ENCODE measurements at regions not wholly inside any gene's neighbourhood (a gene's known extent, or its start where the extent isn't known, plus 50 kb on each side); places are given as distances from the start of the nearest gene placed in this dataset.

DNA sequence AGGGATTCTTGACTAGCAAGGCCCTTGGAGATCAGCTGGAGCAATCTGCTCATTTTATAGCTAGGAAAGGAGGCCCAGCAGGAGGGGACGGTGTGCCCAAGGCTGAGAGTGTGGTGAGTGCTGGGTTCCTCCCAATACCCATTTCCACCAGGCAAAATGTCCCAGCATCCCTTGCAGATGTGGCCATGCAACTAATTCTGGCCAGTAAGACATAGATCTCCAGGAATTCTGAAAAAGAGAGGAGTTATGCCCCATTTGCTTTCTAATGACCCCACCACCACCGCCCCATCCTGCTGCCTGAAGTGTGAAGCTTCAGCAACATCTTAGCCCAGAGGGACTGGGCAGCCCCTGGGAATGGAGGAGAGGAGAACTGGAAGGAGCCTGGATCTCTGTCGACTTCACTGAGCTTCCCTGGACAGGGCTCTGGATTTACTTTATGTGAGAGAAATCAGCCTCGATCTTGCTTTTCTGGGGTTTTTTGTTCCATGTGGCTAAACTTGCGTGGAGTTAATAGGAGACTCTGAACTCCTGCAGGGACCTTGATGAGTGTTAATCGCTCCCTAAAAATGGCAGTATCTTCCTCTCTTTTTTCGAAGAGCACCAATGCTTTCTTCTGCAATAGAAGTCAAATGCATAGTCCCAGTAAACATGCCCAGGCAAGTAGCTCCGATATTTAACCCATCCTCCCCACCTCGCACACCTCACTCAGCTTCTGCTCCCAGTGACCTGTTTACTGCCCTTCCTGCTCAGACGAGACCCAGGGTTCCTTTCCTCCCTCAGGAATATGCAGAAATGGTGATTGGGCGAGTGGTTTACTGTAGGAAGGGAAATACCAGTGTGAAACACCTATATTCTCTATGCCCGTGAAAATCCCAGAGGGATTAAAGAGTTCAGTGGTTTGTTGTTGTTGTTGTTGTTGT is 127.5 kb upstream of the GPR26 start:
- Histone ChIP-seq H3K27ac (ENCODE audit: insufficient read depth, low read depth, low read length, poor library complexity, severe bottlenecking) (no peak overlapping the region), H3K4me1 (ENCODE audit: control insufficient read depth, insufficient read depth, low read length) (peaks cover 3% of the 10 kb centered on the region), H3K27me3 (ENCODE audit: control insufficient read depth, insufficient read depth, low read length, poor library complexity, severe bottlenecking) (no peaks in the 10 kb centered on the region), H3K36me3 (ENCODE audit: control insufficient read depth, insufficient read depth, low read length) (no peaks in the 10 kb centered on the region), H3K9me3 (ENCODE audit: control insufficient read depth, low read length) (no peaks in the 10 kb centered on the region), H3K4me3 (ENCODE audit: insufficient read depth, low read depth, low read length) (no peak overlapping the region)
- 72% methylated on average over 10 of the region's 12 CpGs for WGBS, 2 experiments

- Histone ChIP-seq H3K9me3 (ENCODE audit: control insufficient read depth, low read length) (no peaks in the 10 kb centered on the region), H3K27me3 (ENCODE audit: control insufficient read depth, insufficient read depth, low read length, poor library complexity, severe bottlenecking) (no peaks in the 10 kb centered on the region)
- WGBS, 2 experiments: 90 to 96% methylated on average over 2 to 3 of the region's 3 CpGs
These were observed 121.2 kb upstream of the GPR26 start for GRCh38 chr10:123544986-123545385.

GRCh38 chr10:123548770-123549169 is 117.4 kb upstream of the GPR26 start:
- no peak overlapping the region for H3K27ac ChIP-seq (ENCODE audit: insufficient read depth, low read depth, low read length, poor library complexity, severe bottlenecking)
- no peaks in the 10 kb centered on the region for H3K27me3 ChIP-seq (ENCODE audit: control insufficient read depth, insufficient read depth, low read length, poor library complexity, severe bottlenecking)
- no peaks in the 10 kb centered on the region for H3K9me3 ChIP-seq (ENCODE audit: control insufficient read depth, low read length)
- no peak overlapping the region for H3K4me3 ChIP-seq (ENCODE audit: insufficient read depth, low read depth, low read length)
- no peaks in the 10 kb centered on the region for H3K36me3 ChIP-seq (ENCODE audit: control insufficient read depth, insufficient read depth, low read length)
- WGBS, 2 experiments: 95 to 96% methylated on average over 2 of the region's 2 CpGs
- H3K4me1 ChIP-seq (ENCODE audit: control insufficient read depth, insufficient read depth, low read length): no peaks in the 10 kb centered on the region

More at GRCh38 chr10:123544986-123545385, 121.2 kb upstream of the GPR26 start:
- Histone ChIP-seq H3K27ac (ENCODE audit: insufficient read depth, low read depth, low read length, poor library complexity, severe bottlenecking) (no peak overlapping the region), H3K4me1 (ENCODE audit: control insufficient read depth, insufficient read depth, low read length) (no peaks in the 10 kb centered on the region), H3K4me3 (ENCODE audit: insufficient read depth, low read depth, low read length) (no peak overlapping the region), H3K36me3 (ENCODE audit: control insufficient read depth, insufficient read depth, low read length) (no peaks in the 10 kb centered on the region)

- Histone ChIP-seq H3K36me3 (ENCODE audit: control insufficient read depth, insufficient read depth, low read length) (no peaks in the 10 kb centered on the region), H3K27ac (ENCODE audit: insufficient read depth, low read depth, low read length, poor library complexity, severe bottlenecking) (no peak overlapping the region), H3K27me3 (ENCODE audit: control insufficient read depth, insufficient read depth, low read length, poor library complexity, severe bottlenecking) (no peaks in the 10 kb centered on the region), H3K4me1 (ENCODE audit: control insufficient read depth, insufficient read depth, low read length) (no peaks in the 10 kb centered on the region), H3K4me3 (ENCODE audit: insufficient read depth, low read depth, low read length) (no peak overlapping the region), H3K9me3 (ENCODE audit: control insufficient read depth, low read length) (no peaks in the 10 kb centered on the region)
- WGBS, 2 experiments: 86 to 94% methylated on average over 7 of the region's 7 CpGs
These were observed 116.2 kb upstream of the GPR26 start for GRCh38 chr10:123549761-123550454.

DNA sequence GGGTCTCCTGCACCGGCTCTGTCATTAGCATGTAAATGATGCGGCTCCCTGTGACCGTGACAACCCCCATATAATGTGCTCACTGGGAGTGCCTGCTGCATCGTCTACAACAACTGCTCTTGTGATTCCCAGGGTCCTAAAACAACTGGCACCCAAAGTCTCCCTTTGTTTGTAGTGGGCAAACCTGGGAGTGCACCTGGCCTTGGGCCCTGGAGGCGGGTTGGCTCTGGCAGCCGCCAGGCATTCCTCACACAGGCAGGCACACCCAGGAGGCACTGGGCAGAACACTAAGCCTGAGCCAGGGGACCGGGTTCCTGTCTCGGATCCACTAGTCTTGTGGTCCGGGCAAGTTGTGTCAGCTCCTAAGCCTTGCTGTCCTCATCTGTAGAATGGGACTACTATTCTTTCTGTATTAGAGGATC is 115.5 kb upstream of the GPR26 start:
- no peaks in the 10 kb centered on the region for H3K4me1 ChIP-seq (ENCODE audit: control insufficient read depth, insufficient read depth, low read length)
- H3K27ac ChIP-seq (ENCODE audit: insufficient read depth, low read depth, low read length, poor library complexity, severe bottlenecking): no peak overlapping the region
- no peaks in the 10 kb centered on the region for H3K36me3 ChIP-seq (ENCODE audit: control insufficient read depth, insufficient read depth, low read length)
- H3K9me3 ChIP-seq (ENCODE audit: control insufficient read depth, low read length): no peaks in the 10 kb centered on the region
- 54 to 59% methylated on average over 9 of the region's 9 CpGs for WGBS, 2 experiments
- no peak overlapping the region for H3K4me3 ChIP-seq (ENCODE audit: insufficient read depth, low read depth, low read length)
- no peaks in the 10 kb centered on the region for H3K27me3 ChIP-seq (ENCODE audit: control insufficient read depth, insufficient read depth, low read length, poor library complexity, severe bottlenecking)

GRCh38 chr10:123551259-123551658 is 114.9 kb upstream of the GPR26 start:
- Histone ChIP-seq H3K9me3 (ENCODE audit: control insufficient read depth, low read length) (no peaks in the 10 kb centered on the region), H3K4me1 (ENCODE audit: control insufficient read depth, insufficient read depth, low read length) (no peaks in the 10 kb centered on the region), H3K27ac (ENCODE audit: insufficient read depth, low read depth, low read length, poor library complexity, severe bottlenecking) (no peak overlapping the region), H3K27me3 (ENCODE audit: control insufficient read depth, insufficient read depth, low read length, poor library complexity, severe bottlenecking) (no peaks in the 10 kb centered on the region), H3K36me3 (ENCODE audit: control insufficient read depth, insufficient read depth, low read length) (no peaks in the 10 kb centered on the region), H3K4me3 (ENCODE audit: insufficient read depth, low read depth, low read length) (no peak overlapping the region)
- 93 to 96% methylated on average over 7 of the region's 7 CpGs for WGBS, 2 experiments

GRCh38 chr10:123552760-123553554 is 113.2 kb upstream of the GPR26 start:
- H3K27me3 ChIP-seq (ENCODE audit: control insufficient read depth, insufficient read depth, low read length, poor library complexity, severe bottlenecking): no peaks in the 10 kb centered on the region
- H3K4me1 ChIP-seq (ENCODE audit: control insufficient read depth, insufficient read depth, low read length): no peaks in the 10 kb centered on the region
- H3K27ac ChIP-seq (ENCODE audit: insufficient read depth, low read depth, low read length, poor library complexity, severe bottlenecking): no peak overlapping the region
- no peak overlapping the region for H3K4me3 ChIP-seq (ENCODE audit: insufficient read depth, low read depth, low read length)
- H3K36me3 ChIP-seq (ENCODE audit: control insufficient read depth, insufficient read depth, low read length): no peaks in the 10 kb centered on the region
- H3K9me3 ChIP-seq (ENCODE audit: control insufficient read depth, low read length): no peaks in the 10 kb centered on the region
- 89 to 91% methylated on average over 11 of the region's 11 CpGs for WGBS, 2 experiments

- Histone ChIP-seq H3K27me3 (ENCODE audit: control insufficient read depth, insufficient read depth, low read length, poor library complexity, severe bottlenecking) (no peaks in the 10 kb centered on the region), H3K27ac (ENCODE audit: insufficient read depth, low read depth, low read length, poor library complexity, severe bottlenecking) (no peak overlapping the region), H3K4me1 (ENCODE audit: control insufficient read depth, insufficient read depth, low read length) (no peaks in the 10 kb centered on the region), H3K4me3 (ENCODE audit: insufficient read depth, low read depth, low read length) (no peak overlapping the region), H3K36me3 (ENCODE audit: control insufficient read depth, insufficient read depth, low read length) (no peaks in the 10 kb centered on the region), H3K9me3 (ENCODE audit: control insufficient read depth, low read length) (no peaks in the 10 kb centered on the region)
- 90 to 92% methylated on average over 10 of the region's 10 CpGs for WGBS, 2 experiments
These were observed 112.2 kb upstream of the GPR26 start for GRCh38 chr10:123553810-123554430.

- H3K27ac ChIP-seq (ENCODE audit: insufficient read depth, low read depth, low read length, poor library complexity, severe bottlenecking): no peak overlapping the region
- H3K36me3 ChIP-seq (ENCODE audit: control insufficient read depth, insufficient read depth, low read length): no peaks in the 10 kb centered on the region
- no peaks in the 10 kb centered on the region for H3K4me1 ChIP-seq (ENCODE audit: control insufficient read depth, insufficient read depth, low read length)
- H3K4me3 ChIP-seq (ENCODE audit: insufficient read depth, low read depth, low read length): no peak overlapping the region
- H3K9me3 ChIP-seq (ENCODE audit: control insufficient read depth, low read length): no peaks in the 10 kb centered on the region
- no peaks in the 10 kb centered on the region for H3K27me3 ChIP-seq (ENCODE audit: control insufficient read depth, insufficient read depth, low read length, poor library complexity, severe bottlenecking)
- WGBS, 2 experiments: 91 to 93% methylated on average over 8 of the region's 8 CpGs
These were observed 111.5 kb upstream of the GPR26 start for GRCh38 chr10:123554656-123555055.
